Coronary artery (tissue), 2 donors: ENCODE measurements at regions not wholly inside any gene's neighbourhood (a gene's known extent, or its start where the extent isn't known, plus 50 kb on each side); places are given as distances from the start of the nearest gene placed in this dataset.

Experiments
- DNase-seq: peaks from one replicate; pipeline ENCODE4 v3.0.0-alpha.2; 2017; ENCODE audit warnings: low spot score
- H3K27ac ChIP-seq, 2 donors: fragments of 200-600 bp; sonication (generic); one replicate each; pipeline ENCODE4 v1.5.1; 2016 to 2019
- H3K4me3 ChIP-seq: fragments of 200-600 bp; sonication (generic); 2 replicates; pipeline ENCODE4 v1.5.1; 2016; ENCODE audit warnings: mild to moderate bottlenecking, moderate library complexity
- CTCF ChIP-seq: fragments of 200-600 bp; sonication (generic); IDR thresholded peaks from one replicate; pipeline ENCODE4 v1.5.1; 2019; ENCODE audit warnings: antibody characterized with exemption

- no peak for DNase-seq
- no peak overlapping the region for H3K27ac ChIP-seq
- no peak for TF ChIP-seq CTCF
- H3K4me3 ChIP-seq = no peak overlapping the region
Measured at GRCh38 chr13:104837756-104838155, 1697.7 kb downstream of the EFNB2 start.

GRCh38 chr13:104833221-104833620 is 1702.2 kb downstream of the EFNB2 start:
- no peak for TF ChIP-seq CTCF
- no peak overlapping the region for H3K4me3 ChIP-seq
- no peak for DNase-seq
- H3K27ac ChIP-seq = no peak overlapping the region

GRCh38 chr13:104832231-104832630 is 1703.2 kb downstream of the EFNB2 start:
- no peak for TF ChIP-seq CTCF
- DNase-seq = no peak

GRCh38 chr13:104831831-104832230 is 1703.6 kb downstream of the EFNB2 start:
- TF ChIP-seq CTCF = no peak
- H3K4me3 ChIP-seq = no peak overlapping the region
- H3K27ac ChIP-seq = no peak overlapping the region
- no peak for DNase-seq

More at GRCh38 chr13:104832231-104832630, 1703.2 kb downstream of the EFNB2 start:
- Histone ChIP-seq H3K4me3 (no peak overlapping the region), H3K27ac (no peak overlapping the region)

- no peak overlapping the region for H3K27ac ChIP-seq
- no peak for TF ChIP-seq CTCF
- H3K4me3 ChIP-seq = no peak overlapping the region
- DNase-seq = no peak
Measured at GRCh38 chr13:104823709-104824108, 1711.8 kb downstream of the EFNB2 start.

GRCh38 chr13:104823071-104823470 is 1712.4 kb downstream of the EFNB2 start:
- Histone ChIP-seq H3K27ac (no peak overlapping the region), H3K4me3 (no peak overlapping the region)
- DNase-seq = no peak
- no peak for TF ChIP-seq CTCF

- no peak overlapping the region for H3K27ac ChIP-seq
- H3K4me3 ChIP-seq = no peak overlapping the region
- TF ChIP-seq CTCF = no peak
- DNase-seq = no peak
Measured at GRCh38 chr13:104817271-104817670, 1718.2 kb downstream of the EFNB2 start.
